H9 (cell line): ENCODE measurements at regions not wholly inside any gene's neighbourhood (a gene's known extent, or its start where the extent isn't known, plus 50 kb on each side); places are given as distances from the start of the nearest gene placed in this dataset.

Experiments
- DNase-seq: peaks from one replicate; pipeline ENCODE4 v3.0.0-alpha.2; 2017
- H2AFZ ChIP-seq: one replicate; pipeline ENCODE4 v1.6.1; 2013; ENCODE audit warnings: mild to moderate bottlenecking, low read length, control low read depth, moderate library complexity
- H2AK5ac ChIP-seq: 2 replicates; pipeline ENCODE4 v1.6.1; 2013; ENCODE audit warnings: low read length, control low read depth, mixed read lengths; ENCODE audit not compliant: insufficient read length
- H2BK120ac ChIP-seq: one replicate; pipeline ENCODE4 v1.6.1; 2013; ENCODE audit warnings: low read depth, mild to moderate bottlenecking, low read length, control low read depth, inconsistent platforms; ENCODE audit not compliant: poor library complexity, severe bottlenecking
- H2BK12ac ChIP-seq: 2 replicates; pipeline ENCODE4 v1.6.1; 2013; ENCODE audit warnings: low read length, control low read depth, mixed read lengths, low read depth; ENCODE audit not compliant: insufficient read length
- H2BK15ac ChIP-seq: 2 replicates; pipeline ENCODE4 v1.6.1; 2013; ENCODE audit warnings: low read depth, low read length, control low read depth
- H2BK20ac ChIP-seq: one replicate; pipeline ENCODE4 v1.6.1; 2013; ENCODE audit warnings: low read depth, mild to moderate bottlenecking, low read length, control low read depth, inconsistent platforms; ENCODE audit not compliant: poor library complexity, severe bottlenecking
- H2BK5ac ChIP-seq: 2 replicates; pipeline ENCODE4 v1.6.1; 2013; ENCODE audit warnings: low read length, control low read depth, mixed read lengths; ENCODE audit not compliant: insufficient read length
- H3K14ac ChIP-seq: 2 replicates; pipeline ENCODE4 v1.6.1; 2013; ENCODE audit warnings: low read length, control low read depth; ENCODE audit not compliant: insufficient read depth
- H3K18ac ChIP-seq: 2 replicates; pipeline ENCODE4 v1.6.1; 2013; ENCODE audit warnings: low read depth, mild to moderate bottlenecking, mixed read lengths, low read length, control low read depth; ENCODE audit not compliant: insufficient read length
- H3K23ac ChIP-seq: 2 replicates; pipeline ENCODE4 v1.6.1; 2013; ENCODE audit warnings: low read length, control low read depth, mixed read lengths, low read depth; ENCODE audit not compliant: insufficient read length
- H3K23me2 ChIP-seq: 2 replicates; pipeline ENCODE4 v1.6.1; 2013; ENCODE audit warnings: low read depth, mild to moderate bottlenecking, mixed read lengths, low read length, control low read depth; ENCODE audit not compliant: insufficient read length, poor library complexity, severe bottlenecking
- H3K27ac ChIP-seq: 2 replicates; pipeline ENCODE4 v1.5.1; 2013; ENCODE audit warnings: low read length, control low read depth, mixed read lengths, low read depth; ENCODE audit not compliant: insufficient read length
- H3K27me3 ChIP-seq: 2 replicates; pipeline ENCODE4 v1.6.1; 2013; ENCODE audit warnings: low read length, control low read depth, inconsistent platforms; ENCODE audit not compliant: insufficient read depth
- H3K4ac ChIP-seq: 2 replicates; pipeline ENCODE4 v1.6.1; 2013; ENCODE audit warnings: low read depth, mild to moderate bottlenecking, control low read depth, inconsistent platforms, low read length, moderate library complexity
- H3K4me1 ChIP-seq: 2 replicates; pipeline ENCODE4 v1.6.1; 2013; ENCODE audit warnings: low read length, control low read depth, inconsistent platforms; ENCODE audit not compliant: insufficient read depth
- H3K4me2 ChIP-seq: 2 replicates; pipeline ENCODE4 v1.6.1; 2013; ENCODE audit warnings: low read length, control low read depth, mixed read lengths; ENCODE audit not compliant: insufficient read length, insufficient read depth
- H3K56ac ChIP-seq: 2 replicates; pipeline ENCODE4 v1.6.1; 2013; ENCODE audit warnings: low read depth, mild to moderate bottlenecking, mixed read lengths, low read length, control low read depth; ENCODE audit not compliant: insufficient read length
- H3K79me1 ChIP-seq: 2 replicates; pipeline ENCODE4 v1.6.1; 2013; ENCODE audit warnings: low read depth, mild to moderate bottlenecking, moderate library complexity, low read length, control low read depth, inconsistent platforms; ENCODE audit not compliant: insufficient read depth, poor library complexity, severe bottlenecking
- H3K79me2 ChIP-seq: 2 replicates; pipeline ENCODE4 v1.6.1; 2013; ENCODE audit warnings: low read length, control low read depth, inconsistent platforms; ENCODE audit not compliant: insufficient read depth
- H3K9ac ChIP-seq: 2 replicates; pipeline ENCODE4 v1.6.1; 2013; ENCODE audit warnings: low read length, control low read depth, mixed read lengths; ENCODE audit not compliant: insufficient read length; ENCODE audit errors: extremely low read depth
- H3K9me3 ChIP-seq: one replicate; pipeline ENCODE4 v1.6.1; 2013; ENCODE audit warnings: low read depth, low read length, inconsistent platforms; ENCODE audit not compliant: control insufficient read depth
- H3T11ph ChIP-seq: one replicate; pipeline ENCODE4 v1.6.1; 2013; ENCODE audit warnings: mild to moderate bottlenecking, low read length, control low read depth, inconsistent platforms
- H4K20me1 ChIP-seq: one replicate; pipeline ENCODE4 v1.6.1; 2013; ENCODE audit not compliant: control insufficient read depth, insufficient read length, insufficient read depth
- H4K5ac ChIP-seq: 2 replicates; pipeline ENCODE4 v1.6.1; 2013; ENCODE audit warnings: low read depth, mild to moderate bottlenecking, mixed read lengths, low read length, control low read depth; ENCODE audit not compliant: insufficient read length
- H4K8ac ChIP-seq: replicated peaks from 2 replicates; pipeline ENCODE4 v1.6.1; 2013; ENCODE audit warnings: low read length, control low read depth, mixed read lengths, low read depth; ENCODE audit not compliant: insufficient read length
- H4K91ac ChIP-seq: 2 replicates; pipeline ENCODE4 v1.6.1; 2013; ENCODE audit warnings: low read depth, mild to moderate bottlenecking, moderate library complexity, mixed read lengths, low read length, control low read depth; ENCODE audit not compliant: insufficient read length
- H3K27ac Mint-ChIP-seq, 3 experiments: 2 replicates in 2 of 3; 3 replicates in 1 of 3; pipeline ENCODE4 v1.8.0; 2020 to 2021; ENCODE audit warnings: mixed read lengths in 3 of 3, mild to moderate bottlenecking in 1 of 3, moderate library complexity in 1 of 3
- H3K27me3 Mint-ChIP-seq: 2 replicates; pipeline ENCODE4 v1.8.0; 2021; ENCODE audit warnings: low read depth, mild to moderate bottlenecking, moderate library complexity, mixed read lengths
- H3K36me3 Mint-ChIP-seq, 3 experiments: 2 replicates in 2 of 3; 3 replicates in 1 of 3; pipeline ENCODE4 v1.8.0; 2020 to 2021; ENCODE audit warnings: low read depth in 3 of 3, mixed read lengths in 3 of 3; ENCODE audit not compliant: insufficient read depth in 1 of 3
- H3K4me1 Mint-ChIP-seq, 2 experiments: 2 replicates each; pipeline ENCODE4 v1.8.0; 2020; ENCODE audit warnings: mixed read lengths in 2 of 2
- H3K4me3 Mint-ChIP-seq, 2 experiments: 2 replicates in 1 of 2; 3 replicates in 1 of 2; pipeline ENCODE4 v1.8.0; 2020 to 2021; ENCODE audit warnings: mild to moderate bottlenecking in 2 of 2, mixed read lengths in 2 of 2, moderate library complexity in 1 of 2
- H3K9me3 Mint-ChIP-seq, 2 experiments: 2 replicates in 1 of 2; 3 replicates in 1 of 2; pipeline ENCODE4 v1.8.0; 2020; ENCODE audit warnings: mild to moderate bottlenecking in 2 of 2, mixed read lengths in 2 of 2, moderate library complexity in 1 of 2
- whole genome bisulfite sequencing: extraction: QIAGEN DNeasy Blood & Tissue Kit; methylation state at CpG from one replicate; pipeline ENCODE4 v1.1.7; 2013; ENCODE audit warnings: missing lambda C conversion rate, low lambda C conversion rate, mixed read lengths; ENCODE audit not compliant: insufficient read length; ENCODE audit errors: extremely low coverage; 5-methylcytosine and 5-hydroxymethylcytosine counted together
- TF ChIP-seq, protein P1 (sequence below): fragments of 200-600 bp; sonication (generic); conservative IDR thresholded peaks from 3 replicates; pipeline ENCODE4 v1.8.0; 2021; ENCODE audit warnings: antibody characterized with exemption, mild to moderate bottlenecking

DNA sequence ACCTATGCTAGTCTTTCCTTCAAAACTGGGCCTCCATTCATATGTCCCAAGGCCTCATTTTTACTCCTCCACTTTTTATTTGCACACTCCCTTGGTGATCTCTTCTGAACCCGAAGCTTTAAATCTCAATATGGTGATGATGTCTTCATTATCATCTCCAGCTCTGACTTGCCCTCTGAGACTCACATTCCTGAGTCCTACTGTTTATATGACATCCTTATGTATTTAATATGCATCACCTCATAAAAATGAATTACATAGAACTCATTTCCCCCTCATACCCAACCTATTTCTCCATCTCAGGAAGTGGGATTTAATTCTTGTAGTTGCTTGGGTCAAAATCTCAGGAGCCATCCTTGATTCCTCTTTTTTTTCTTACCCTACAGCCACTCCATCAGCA, 473.0 kb downstream of the EBF1 start:
- no peak overlapping the region for H4K5ac ChIP-seq
- H3K4me1 ChIP-seq: no peaks in the 10 kb centered on the region
- H4K91ac ChIP-seq: no peak overlapping the region
- H3K18ac ChIP-seq: no peak overlapping the region
- TF ChIP-seq, protein P1, sequence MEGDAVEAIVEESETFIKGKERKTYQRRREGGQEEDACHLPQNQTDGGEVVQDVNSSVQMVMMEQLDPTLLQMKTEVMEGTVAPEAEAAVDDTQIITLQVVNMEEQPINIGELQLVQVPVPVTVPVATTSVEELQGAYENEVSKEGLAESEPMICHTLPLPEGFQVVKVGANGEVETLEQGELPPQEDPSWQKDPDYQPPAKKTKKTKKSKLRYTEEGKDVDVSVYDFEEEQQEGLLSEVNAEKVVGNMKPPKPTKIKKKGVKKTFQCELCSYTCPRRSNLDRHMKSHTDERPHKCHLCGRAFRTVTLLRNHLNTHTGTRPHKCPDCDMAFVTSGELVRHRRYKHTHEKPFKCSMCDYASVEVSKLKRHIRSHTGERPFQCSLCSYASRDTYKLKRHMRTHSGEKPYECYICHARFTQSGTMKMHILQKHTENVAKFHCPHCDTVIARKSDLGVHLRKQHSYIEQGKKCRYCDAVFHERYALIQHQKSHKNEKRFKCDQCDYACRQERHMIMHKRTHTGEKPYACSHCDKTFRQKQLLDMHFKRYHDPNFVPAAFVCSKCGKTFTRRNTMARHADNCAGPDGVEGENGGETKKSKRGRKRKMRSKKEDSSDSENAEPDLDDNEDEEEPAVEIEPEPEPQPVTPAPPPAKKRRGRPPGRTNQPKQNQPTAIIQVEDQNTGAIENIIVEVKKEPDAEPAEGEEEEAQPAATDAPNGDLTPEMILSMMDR: no peak
- no peak overlapping the region for H2BK20ac ChIP-seq
- no peak overlapping the region for H2BK5ac ChIP-seq
- no peak overlapping the region for H3K56ac ChIP-seq
- H3K36me3 Mint-ChIP-seq: no peaks in the 10 kb centered on the region
- no peak overlapping the region for H2BK12ac ChIP-seq
- H2BK15ac ChIP-seq: no peak overlapping the region
- no peak overlapping the region for H2AFZ ChIP-seq
- no peaks in the 10 kb centered on the region for H3K79me2 ChIP-seq
- H3K27ac ChIP-seq: no peak overlapping the region
- H3K9me3 Mint-ChIP-seq: no peaks in the 10 kb centered on the region
- no peak overlapping the region for H3K9ac ChIP-seq
- H3K79me1 ChIP-seq: no peaks in the 10 kb centered on the region
- H3K23ac ChIP-seq: no peak overlapping the region
- DNase-seq: no peak
- no peaks in the 10 kb centered on the region for H3K27me3 Mint-ChIP-seq
- no peaks in the 10 kb centered on the region for H4K20me1 ChIP-seq
- no peak overlapping the region for H3K4me2 ChIP-seq
- no peak overlapping the region for H3K4me3 Mint-ChIP-seq
- no peak overlapping the region for H2BK120ac ChIP-seq
- no peak overlapping the region for H3T11ph ChIP-seq
- no peaks in the 10 kb centered on the region for H3K4me1 Mint-ChIP-seq
- H3K4ac ChIP-seq: no peak overlapping the region
- H3K14ac ChIP-seq: no peak overlapping the region
- no peak overlapping the region for H3K27ac Mint-ChIP-seq
- no peaks in the 10 kb centered on the region for H3K23me2 ChIP-seq
- H2AK5ac ChIP-seq: no peak overlapping the region
- no peak overlapping the region for H4K8ac ChIP-seq
- WGBS: no CpG with 5 or more reads among the region's 1 CpG
- H3K27me3 ChIP-seq: no peaks in the 10 kb centered on the region
- no peaks in the 10 kb centered on the region for H3K9me3 ChIP-seq
